CD8-positive, alpha-beta memory T cell (primary cell): ENCODE measurements at regions not wholly inside any gene's neighbourhood (a gene's known extent, or its start where the extent isn't known, plus 50 kb on each side); places are given as distances from the start of the nearest gene placed in this dataset.
"Not testable (repeated sequence)": the region's sequence is repeated elsewhere in the genome, so short reads cannot be mapped to it uniquely, and the experiment has no call there.

Experiments used
- CTCF ChIA-PET: fragments of 350-600 bp; sonication (Branson Sonifier 250); formaldehyde crosslinking; loops from one replicate; lab custom pipeline; 2021; ENCODE audit warnings: antibody characterized with exemption; lab: Charles Lee
- POLR2A ChIA-PET: fragments of 350-600 bp; sonication (Branson Sonifier 250); formaldehyde crosslinking; loops from one replicate; lab custom pipeline; 2021; ENCODE audit warnings: antibody characterized with exemption; lab: Charles Lee
- DNase-seq, 5 donors: peaks; one replicate each; pipeline versions ENCODE4 v3.0.0 to v3.0.0-alpha.2; 2020 to 2022; ENCODE audit warnings: mixed read lengths in 1 of 5
- H3K27ac ChIP-seq: one replicate; pipeline ENCODE4 v1.7.0; 2013; ENCODE audit warnings: low read depth, mild to moderate bottlenecking, low read length, moderate library complexity
- H3K27me3 ChIP-seq: 2 replicates; pipeline ENCODE4 v1.7.0; 2013; ENCODE audit warnings: low read length, mild to moderate bottlenecking; ENCODE audit not compliant: insufficient read depth, poor library complexity, severe bottlenecking
- H3K36me3 ChIP-seq: 2 replicates; pipeline ENCODE4 v1.7.0; 2013; ENCODE audit warnings: mild to moderate bottlenecking, low read length, moderate library complexity; ENCODE audit not compliant: insufficient read depth
- H3K4me1 ChIP-seq: 2 replicates; pipeline ENCODE4 v1.7.0; 2013; ENCODE audit warnings: mild to moderate bottlenecking, low read length, moderate library complexity; ENCODE audit not compliant: insufficient read depth
- H3K4me3 ChIP-seq: 2 replicates; pipeline ENCODE4 v1.7.0; 2013; ENCODE audit warnings: mild to moderate bottlenecking, low read length
- H3K9me3 ChIP-seq: 2 replicates; pipeline ENCODE4 v1.7.0; 2013; ENCODE audit warnings: mild to moderate bottlenecking, low read length
- H3K27ac Mint-ChIP-seq, 8 donors: one replicate each; pipeline ENCODE4 v1.8.0; 2020 to 2021; ENCODE audit warnings: mixed read lengths in 8 of 8, mild to moderate bottlenecking in 6 of 8, inconsistent platforms in 3 of 8, moderate library complexity in 3 of 8
- H3K27me3 Mint-ChIP-seq, 2 donors: one replicate each; pipeline ENCODE4 v1.8.0; 2020 to 2021; ENCODE audit warnings: mixed read lengths in 2 of 2, mild to moderate bottlenecking in 1 of 2, moderate library complexity in 1 of 2
- H3K36me3 Mint-ChIP-seq, 3 donors: one replicate each; pipeline ENCODE4 v1.8.0; 2020 to 2021; ENCODE audit warnings: mixed read lengths in 3 of 3, inconsistent platforms in 1 of 3, mild to moderate bottlenecking in 1 of 3
- H3K4me1 Mint-ChIP-seq, 3 donors: one replicate each; pipeline ENCODE4 v1.8.0; 2020 to 2021; ENCODE audit warnings: mixed read lengths in 3 of 3, inconsistent platforms in 1 of 3, mild to moderate bottlenecking in 1 of 3
- H3K4me3 Mint-ChIP-seq, 7 donors: one replicate each; pipeline ENCODE4 v1.8.0; 2020 to 2021; ENCODE audit warnings: mixed read lengths in 7 of 7, mild to moderate bottlenecking in 6 of 7, moderate library complexity in 4 of 7, inconsistent platforms in 2 of 7
- H3K9me3 Mint-ChIP-seq, 5 donors: one replicate each; pipeline ENCODE4 v1.8.0; 2020 to 2022; ENCODE audit warnings: mixed read lengths in 5 of 5, mild to moderate bottlenecking in 3 of 5, moderate library complexity in 2 of 5, inconsistent platforms in 1 of 5

- no peak overlapping the region for H3K27ac ChIP-seq
Observed at GRCh38 chr7:142646386-142647140, 102.7 kb upstream of the PRSS1 start.

GRCh38 chr7:142645777-142646176 is 103.5 kb upstream of the PRSS1 start:
- H3K27me3 ChIP-seq, result no peaks in the 10 kb centered on the region
- no peaks in the 10 kb centered on the region for H3K36me3 ChIP-seq
- Mint-ChIP-seq H3K4me3 (peak overlapping the region in 5 of 7 donors; percentile 13 to 70 (median 23)), H3K27ac (peak overlapping the region in 4 of 8 donors; percentile 10 to 88 (median 76)), H3K27me3 (peaks cover 6 to 23% of the 10 kb centered on the region in 2 donors), H3K36me3 (no peaks in the 10 kb centered on the region), H3K9me3 (no peaks in the 10 kb centered on the region), H3K4me1 (peaks cover 0 to 3% (median 0%) of the 10 kb centered on the region in 3 donors)
- no peaks in the 10 kb centered on the region for H3K9me3 ChIP-seq
- H3K27ac ChIP-seq, result no peak overlapping the region
- CTCF ChIA-PET, result no interaction called here
- H3K4me3 ChIP-seq, result no peak overlapping the region
- no peaks in the 10 kb centered on the region for H3K4me1 ChIP-seq
- DNase-seq, result no peak
- POLR2A ChIA-PET, result no interaction called here

More at GRCh38 chr7:142646386-142647140, 102.7 kb upstream of the PRSS1 start:
- Mint-ChIP-seq H3K27me3 (peaks cover 6 to 23% of the 10 kb centered on the region in 2 donors), H3K9me3 (no peaks in the 10 kb centered on the region), H3K4me3 (peak overlapping the region in 5 of 7 donors; percentile 4 to 70 (median 23)), H3K36me3 (no peaks in the 10 kb centered on the region), H3K27ac (peak overlapping the region in 2 of 8 donors; percentile 74 to 79), H3K4me1 (peaks cover 0 to 3% (median 0%) of the 10 kb centered on the region in 3 donors)
- no peaks in the 10 kb centered on the region for H3K36me3 ChIP-seq
- no peak overlapping the region for H3K4me3 ChIP-seq
- no peaks in the 10 kb centered on the region for H3K27me3 ChIP-seq
- H3K4me1 ChIP-seq, result no peaks in the 10 kb centered on the region
- DNase-seq, result no peak
- ChIA-PET POLR2A (no interaction called here), CTCF (no interaction called here)
- no peaks in the 10 kb centered on the region for H3K9me3 ChIP-seq

GRCh38 chr7:142642316-142642715 is 107.0 kb upstream of the PRSS1 start:
- H3K4me3 Mint-ChIP-seq, result no peak overlapping the region
- DNase-seq, result no peak
- ChIA-PET POLR2A (no interaction called here), CTCF (no interaction called here)
- Histone ChIP-seq H3K4me1 (no peaks in the 10 kb centered on the region), H3K9me3 (no peaks in the 10 kb centered on the region), H3K4me3 (no peak overlapping the region), H3K36me3 (no peaks in the 10 kb centered on the region), H3K27ac (no peak overlapping the region), H3K27me3 (no peaks in the 10 kb centered on the region)
- no peaks in the 10 kb centered on the region for H3K36me3 Mint-ChIP-seq
- H3K4me1 Mint-ChIP-seq, result peaks cover 0 to 7% (median 6%) of the 10 kb centered on the region in 3 donors
- peaks cover 6 to 16% of the 10 kb centered on the region in 2 donors for H3K27me3 Mint-ChIP-seq
- no peaks in the 10 kb centered on the region for H3K9me3 Mint-ChIP-seq
- H3K27ac Mint-ChIP-seq, result peak overlapping the region in 1 of 8 donors; percentile 11

- POLR2A ChIA-PET, H3K9me3 Mint-ChIP-seq: not testable (repeated sequence)
- peak overlapping the region in 1 of 8 donors; percentile 74 for H3K27ac Mint-ChIP-seq
Observed at GRCh38 chr7:142641252-142641651, 108.0 kb upstream of the PRSS1 start.

GRCh38 chr7:142638581-142638980 is 110.7 kb upstream of the PRSS1 start:
- no peak for DNase-seq
- no peak overlapping the region for H3K27ac Mint-ChIP-seq
- no peaks in the 10 kb centered on the region for H3K27me3 ChIP-seq
- H3K27me3 Mint-ChIP-seq, result peaks cover 3 to 7% of the 10 kb centered on the region in 2 donors
- CTCF ChIA-PET, result no interaction called here
- H3K4me3 Mint-ChIP-seq, result no peak overlapping the region
- no peaks in the 10 kb centered on the region for H3K9me3 Mint-ChIP-seq
- H3K36me3 ChIP-seq, result no peaks in the 10 kb centered on the region
- no peaks in the 10 kb centered on the region for H3K36me3 Mint-ChIP-seq
- H3K4me1 Mint-ChIP-seq, result peaks cover 2 to 13% (median 8%) of the 10 kb centered on the region in 3 donors
- no peak overlapping the region for H3K27ac ChIP-seq
- H3K9me3 ChIP-seq, result no peaks in the 10 kb centered on the region
- H3K4me3 ChIP-seq, result no peak overlapping the region
- no peaks in the 10 kb centered on the region for H3K4me1 ChIP-seq
- POLR2A ChIA-PET, result no interaction called here

More at GRCh38 chr7:142641252-142641651, 108.0 kb upstream of the PRSS1 start:
- DNase-seq, H3K27me3 ChIP-seq, H3K27ac ChIP-seq, H3K4me1 ChIP-seq, H3K4me3 Mint-ChIP-seq, H3K9me3 ChIP-seq, H3K36me3 Mint-ChIP-seq, H3K4me3 ChIP-seq, CTCF ChIA-PET, H3K36me3 ChIP-seq: not testable (repeated sequence)
- peaks cover 6 to 16% of the 10 kb centered on the region in 2 donors for H3K27me3 Mint-ChIP-seq
- peaks cover 2 to 13% (median 11%) of the 10 kb centered on the region in 3 donors for H3K4me1 Mint-ChIP-seq

GRCh38 chr7:142637240-142637639 is 112.0 kb upstream of the PRSS1 start:
- Mint-ChIP-seq H3K4me3 (peak overlapping the region; percentile 74 to 91 (median 83)), H3K27me3 (peaks cover 0 to 2% of the 10 kb centered on the region in 2 donors), H3K4me1 (peaks cover 2 to 19% (median 13%) of the 10 kb centered on the region in 3 donors), H3K36me3 (no peaks in the 10 kb centered on the region), H3K27ac (peak overlapping the region in 7 of 8 donors; percentile 79 to 96 (median 93)), H3K9me3 (no peaks in the 10 kb centered on the region)
- no peaks in the 10 kb centered on the region for H3K4me1 ChIP-seq
- ChIA-PET CTCF (interaction anchor here (1.0 to 1.6 kb wide), 3 partner anchors 146 to 578 kb away, joined by 4 to 7 read pairs (median 6); no protein-coding TSS in a partner anchor), POLR2A (interaction anchor here (0.9 to 1.4 kb wide), 4 partner anchors 149 to 161 kb away, joined by 3 to 9 read pairs (median 6); no protein-coding TSS in a partner anchor)
- DNase-seq, result peak in 1 of 5 donors; percentile 52
- H3K9me3 ChIP-seq, result no peaks in the 10 kb centered on the region
- H3K36me3 ChIP-seq, result no peaks in the 10 kb centered on the region
- H3K4me3 ChIP-seq, result peak overlapping the region; percentile 60
- H3K27ac ChIP-seq, result peak overlapping the region; percentile 25
- no peaks in the 10 kb centered on the region for H3K27me3 ChIP-seq

GRCh38 chr7:142636751-142637150 is 112.5 kb upstream of the PRSS1 start:
- peak overlapping the region; percentile 79 to 96 (median 92) for H3K27ac Mint-ChIP-seq
- CTCF ChIA-PET, result interaction anchor here (1.0 to 1.6 kb wide), 3 partner anchors 146 to 579 kb away, joined by 4 to 7 read pairs (median 6); no protein-coding TSS in a partner anchor

GRCh38 chr7:142636107-142636506 is 113.2 kb upstream of the PRSS1 start:
- peak overlapping the region in 2 of 8 donors; percentile 38 to 69 for H3K27ac Mint-ChIP-seq
- not testable (repeated sequence) for DNase-seq, H3K9me3 Mint-ChIP-seq, H3K4me1 ChIP-seq, H3K27me3 ChIP-seq, H3K4me3 ChIP-seq, H3K9me3 ChIP-seq, H3K36me3 Mint-ChIP-seq, H3K27ac ChIP-seq, H3K36me3 ChIP-seq, H3K27me3 Mint-ChIP-seq
- CTCF ChIA-PET, result interaction anchor here (1.6 kb wide), 1 partner anchor 175 kb away, joined by 7 read pairs; no protein-coding TSS in a partner anchor
- POLR2A ChIA-PET, result interaction anchor here (1.3 to 1.4 kb wide), 2 partner anchors 153 to 162 kb away, joined by 7 to 9 read pairs; no protein-coding TSS in a partner anchor
- H3K4me3 Mint-ChIP-seq, result peak overlapping the region in 2 of 7 donors; percentile 15 to 19
- H3K4me1 Mint-ChIP-seq, result peaks cover 5 to 23% (median 13%) of the 10 kb centered on the region in 3 donors

More at GRCh38 chr7:142636751-142637150, 112.5 kb upstream of the PRSS1 start:
- H3K27ac ChIP-seq, result peak overlapping the region; percentile 25
- H3K36me3 ChIP-seq, result no peaks in the 10 kb centered on the region
- Mint-ChIP-seq H3K4me3 (peak overlapping the region; percentile 74 to 91 (median 83)), H3K36me3 (no peaks in the 10 kb centered on the region), H3K9me3 (no peaks in the 10 kb centered on the region), H3K4me1 (peaks cover 5 to 23% (median 13%) of the 10 kb centered on the region in 3 donors), H3K27me3 (peaks cover 0 to 2% of the 10 kb centered on the region in 2 donors)
- H3K9me3 ChIP-seq, result no peaks in the 10 kb centered on the region
- no peaks in the 10 kb centered on the region for H3K27me3 ChIP-seq
- no peaks in the 10 kb centered on the region for H3K4me1 ChIP-seq
- peak overlapping the region; percentile 60 for H3K4me3 ChIP-seq
- POLR2A ChIA-PET, result interaction anchor here (1.3 to 1.4 kb wide), 3 partner anchors 150 to 161 kb away, joined by 4 to 9 read pairs (median 7); no protein-coding TSS in a partner anchor
- DNase-seq, result peak in 2 of 5 donors; percentile 45 to 74
